Nephron (organoid): ENCODE measurements at regions not wholly inside any gene's neighbourhood (a gene's known extent, or its start where the extent isn't known, plus 50 kb on each side); places are given as distances from the start of the nearest gene placed in this dataset.
A peak's percentile ranks its signal among the peaks of the same experiment; 100 is the strongest.

Source experiments
- H3K27ac Mint-ChIP-seq, 3 experiments: 2 replicates each; pipeline ENCODE4 v1.8.0; 2020; ENCODE audit warnings: mixed read lengths in 3 of 3, mild to moderate bottlenecking in 2 of 3, moderate library complexity in 1 of 3
- H3K27me3 Mint-ChIP-seq: 2 replicates; pipeline ENCODE4 v1.8.0; 2021; ENCODE audit warnings: low read depth, mild to moderate bottlenecking, moderate library complexity, mixed read lengths
- H3K36me3 Mint-ChIP-seq: 2 replicates; pipeline ENCODE4 v1.8.0; 2020; ENCODE audit warnings: low read depth, mixed read lengths
- H3K4me1 Mint-ChIP-seq: 2 replicates; pipeline ENCODE4 v1.8.0; 2020; ENCODE audit warnings: mixed read lengths
- H3K4me3 Mint-ChIP-seq, 3 experiments: 2 replicates each; pipeline ENCODE4 v1.8.0; 2020; ENCODE audit warnings: mild to moderate bottlenecking in 3 of 3, mixed read lengths in 3 of 3, moderate library complexity in 2 of 3
- H3K9me3 Mint-ChIP-seq: 2 replicates; pipeline ENCODE4 v1.8.0; 2020; ENCODE audit warnings: mixed read lengths
- TF ChIP-seq, protein P1 (sequence below), 3 experiments: fragments of 200-600 bp; sonication (generic); IDR thresholded peaks; one replicate each; pipeline ENCODE4 v1.5.0; 2021; ENCODE audit warnings: antibody characterized with exemption in 3 of 3; ENCODE audit not compliant: unreplicated experiment in 3 of 3

DNA sequence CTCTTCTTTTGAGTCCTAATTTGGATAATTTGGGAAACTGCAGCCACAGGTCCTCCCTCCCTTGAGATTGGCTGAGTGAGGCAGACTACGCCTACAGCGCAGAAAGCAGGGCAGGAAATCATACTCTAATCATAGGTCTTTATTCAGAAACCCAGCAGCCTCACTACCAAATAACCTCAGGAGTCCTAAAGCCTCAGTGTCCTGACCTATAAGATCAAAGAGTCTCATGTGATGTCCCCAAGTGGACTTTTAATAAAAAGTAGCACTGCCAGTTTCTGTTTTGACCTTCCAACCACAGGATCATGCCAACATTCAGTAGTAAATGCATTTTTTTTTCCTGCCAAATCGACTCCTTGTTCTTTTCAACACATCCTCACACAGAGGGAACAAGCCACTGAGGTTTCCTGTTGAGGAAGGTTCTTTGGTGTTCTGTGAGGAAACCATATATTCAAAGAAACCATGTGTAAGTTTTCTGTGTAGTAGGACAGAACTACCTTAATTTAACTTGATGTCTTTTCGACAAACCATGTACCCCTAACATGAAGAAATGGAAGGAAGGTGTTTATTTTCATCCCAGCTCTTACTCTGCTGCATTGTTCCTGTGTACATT, 72.2 kb downstream of the VCPKMT start:
- TF ChIP-seq, protein P1, sequence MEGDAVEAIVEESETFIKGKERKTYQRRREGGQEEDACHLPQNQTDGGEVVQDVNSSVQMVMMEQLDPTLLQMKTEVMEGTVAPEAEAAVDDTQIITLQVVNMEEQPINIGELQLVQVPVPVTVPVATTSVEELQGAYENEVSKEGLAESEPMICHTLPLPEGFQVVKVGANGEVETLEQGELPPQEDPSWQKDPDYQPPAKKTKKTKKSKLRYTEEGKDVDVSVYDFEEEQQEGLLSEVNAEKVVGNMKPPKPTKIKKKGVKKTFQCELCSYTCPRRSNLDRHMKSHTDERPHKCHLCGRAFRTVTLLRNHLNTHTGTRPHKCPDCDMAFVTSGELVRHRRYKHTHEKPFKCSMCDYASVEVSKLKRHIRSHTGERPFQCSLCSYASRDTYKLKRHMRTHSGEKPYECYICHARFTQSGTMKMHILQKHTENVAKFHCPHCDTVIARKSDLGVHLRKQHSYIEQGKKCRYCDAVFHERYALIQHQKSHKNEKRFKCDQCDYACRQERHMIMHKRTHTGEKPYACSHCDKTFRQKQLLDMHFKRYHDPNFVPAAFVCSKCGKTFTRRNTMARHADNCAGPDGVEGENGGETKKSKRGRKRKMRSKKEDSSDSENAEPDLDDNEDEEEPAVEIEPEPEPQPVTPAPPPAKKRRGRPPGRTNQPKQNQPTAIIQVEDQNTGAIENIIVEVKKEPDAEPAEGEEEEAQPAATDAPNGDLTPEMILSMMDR (IDR thresholded peaks at IDR 0.05; ENCODE audit: unreplicated experiment in 3 of 3): no peak
- Mint-ChIP-seq H3K27me3 (peaks cover 4% of the 10 kb centered on the region), H3K27ac (peak overlapping the region in 1 of 3 experiments; percentile 74), H3K9me3 (peaks cover 5% of the 10 kb centered on the region), H3K36me3 (no peaks in the 10 kb centered on the region), H3K4me1 (peaks cover 21% of the 10 kb centered on the region), H3K4me3 (no peak overlapping the region)

DNA sequence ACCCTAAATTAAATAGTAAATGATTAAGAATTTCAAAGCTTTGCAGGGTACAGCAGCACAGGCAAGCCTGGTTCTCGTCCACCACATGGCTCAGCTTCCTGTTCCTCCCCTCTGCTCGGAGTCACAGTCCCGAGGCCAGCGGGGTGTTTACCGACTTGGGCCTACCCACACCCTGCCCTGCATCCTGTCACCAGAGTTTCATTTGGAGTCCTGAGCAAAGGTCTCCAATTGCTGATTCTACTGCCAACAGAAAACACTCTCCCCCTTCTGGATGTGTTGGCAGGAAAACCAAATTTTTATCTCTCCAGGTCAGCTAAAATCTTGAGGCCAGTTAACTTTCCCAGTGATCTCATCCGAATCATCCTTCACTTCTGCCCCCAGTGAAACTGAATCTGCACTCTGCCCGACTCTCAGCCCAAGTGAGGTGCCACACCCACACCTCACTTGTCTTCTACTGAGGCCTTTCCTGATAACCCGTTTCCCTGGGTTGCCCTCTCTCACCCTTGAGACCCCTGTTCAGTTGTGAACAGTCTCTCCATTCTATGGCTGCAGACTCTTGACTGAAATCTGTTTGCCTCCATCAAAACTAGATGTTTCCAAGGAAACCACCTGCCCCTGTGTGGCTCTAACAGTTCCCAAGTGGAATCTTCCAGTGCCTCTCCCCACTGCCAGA, 71.2 kb downstream of the VCPKMT start:
- peaks cover 2% of the 10 kb centered on the region for H3K27me3 Mint-ChIP-seq
- no peaks in the 10 kb centered on the region for H3K36me3 Mint-ChIP-seq
- peak overlapping the region in 2 of 3 experiments; percentile 3 to 74 for H3K27ac Mint-ChIP-seq
- peaks cover 5% of the 10 kb centered on the region for H3K9me3 Mint-ChIP-seq
- TF ChIP-seq, protein P1 (IDR thresholded peaks at IDR 0.05; ENCODE audit: unreplicated experiment in 3 of 3): no peak
- no peak overlapping the region for H3K4me3 Mint-ChIP-seq
- peaks cover 21% of the 10 kb centered on the region for H3K4me1 Mint-ChIP-seq

DNA sequence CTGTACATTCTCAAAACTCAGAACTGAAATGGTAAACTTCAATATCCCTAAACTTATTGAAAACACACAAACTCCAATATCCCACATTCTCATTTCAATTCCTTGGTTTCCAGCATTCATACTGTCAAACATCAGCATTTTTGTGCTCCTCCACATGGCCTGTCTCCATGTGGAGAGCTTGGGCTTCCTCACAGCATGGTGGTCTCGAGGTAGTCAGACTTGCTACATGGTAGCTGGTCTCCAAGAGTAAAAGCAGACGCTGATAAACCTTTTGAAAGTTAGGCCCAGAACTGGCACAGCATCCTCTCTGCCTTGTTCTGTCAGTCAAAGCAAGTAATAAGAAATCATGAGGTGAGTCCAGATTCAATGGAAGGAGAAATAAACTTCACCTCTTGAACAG, 70.5 kb downstream of the VCPKMT start:
- H3K4me3 Mint-ChIP-seq: no peak overlapping the region
- H3K4me1 Mint-ChIP-seq: peaks cover 21% of the 10 kb centered on the region
- H3K27ac Mint-ChIP-seq: peak overlapping the region in 2 of 3 experiments; percentile 20 to 33
- peaks cover 3% of the 10 kb centered on the region for H3K27me3 Mint-ChIP-seq
- TF ChIP-seq, protein P1 (IDR thresholded peaks at IDR 0.05; ENCODE audit: unreplicated experiment in 3 of 3): no peak
- H3K36me3 Mint-ChIP-seq: no peaks in the 10 kb centered on the region
- H3K9me3 Mint-ChIP-seq: peaks cover 5% of the 10 kb centered on the region

DNA sequence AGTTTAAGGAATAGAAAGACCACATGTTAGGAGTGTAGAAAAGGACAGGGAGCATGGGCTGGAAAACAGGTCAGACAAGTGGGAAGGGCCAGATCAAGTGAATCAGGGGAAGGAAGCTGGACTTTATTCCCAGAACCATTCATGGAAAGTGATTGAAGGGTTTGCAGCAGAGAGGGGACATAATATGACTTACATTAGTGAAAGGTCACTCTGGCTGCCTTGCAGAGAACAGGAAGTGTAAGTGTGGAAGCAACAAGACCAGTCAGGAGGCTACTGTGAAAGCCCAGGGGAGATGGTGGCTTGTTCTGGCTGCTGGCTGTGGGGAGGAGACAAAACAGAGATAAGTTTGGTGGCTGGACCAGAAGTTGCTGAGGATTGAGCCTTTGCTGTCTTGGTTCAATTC, 69.1 kb downstream of the VCPKMT start:
- H3K4me1 Mint-ChIP-seq: peaks cover 21% of the 10 kb centered on the region
- peak overlapping the region; percentile 12 to 59 (median 18) for H3K27ac Mint-ChIP-seq
- H3K36me3 Mint-ChIP-seq: no peaks in the 10 kb centered on the region
- TF ChIP-seq, protein P1 (IDR thresholded peaks at IDR 0.05; ENCODE audit: unreplicated experiment in 3 of 3): no peak
- peaks cover 5% of the 10 kb centered on the region for H3K9me3 Mint-ChIP-seq
- no peak overlapping the region for H3K4me3 Mint-ChIP-seq
- peaks cover 3% of the 10 kb centered on the region for H3K27me3 Mint-ChIP-seq

DNA sequence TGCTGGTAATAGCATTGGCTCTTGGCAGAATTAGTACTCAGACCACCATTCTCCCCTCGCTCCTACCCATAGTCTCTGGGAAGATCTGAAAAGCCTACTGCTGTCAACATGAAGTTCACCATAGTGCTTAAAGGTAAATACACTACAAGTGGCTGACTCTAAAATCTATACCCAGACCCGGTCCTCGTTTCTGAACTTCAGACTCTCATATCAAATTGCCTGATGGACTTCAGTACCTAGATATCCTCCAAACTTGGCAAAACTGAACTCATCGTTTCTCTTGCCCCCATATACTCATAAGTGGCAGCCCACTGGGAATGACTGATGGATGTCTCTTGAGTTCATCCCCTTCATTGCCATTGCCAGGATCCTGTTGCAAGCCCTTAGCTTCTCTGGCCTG, 67.3 kb downstream of the VCPKMT start:
- TF ChIP-seq, protein P1 (IDR thresholded peaks at IDR 0.05; ENCODE audit: unreplicated experiment in 3 of 3): no peak
- peaks cover 5% of the 10 kb centered on the region for H3K9me3 Mint-ChIP-seq
- H3K4me1 Mint-ChIP-seq: peaks cover 20% of the 10 kb centered on the region
- no peaks in the 10 kb centered on the region for H3K36me3 Mint-ChIP-seq
- H3K27me3 Mint-ChIP-seq: peaks cover 3% of the 10 kb centered on the region
- peak overlapping the region in 1 of 3 experiments; percentile 17 for H3K27ac Mint-ChIP-seq
- no peak overlapping the region for H3K4me3 Mint-ChIP-seq
